ENCODE measurements at regions not wholly inside any gene's neighbourhood (a gene's known extent, or its start where the extent isn't known, plus 50 kb on each side); places are given as distances from the start of the nearest gene placed in this dataset.

GRCh38 chr2:18194161-18194560 is 315.7 kb downstream of the KCNS3 start:
- no peaks in the 10 kb centered on the region for H3K4me1 ChIP-seq (ENCODE audit: control insufficient read depth in 3 of 3, insufficient read depth in 3 of 3, low read length in 3 of 3)
- no peak overlapping the region for H3K9ac ChIP-seq (ENCODE audit: low read depth in 1 of 3, low read length in 3 of 3)
- no peaks in the 10 kb centered on the region for H3K27me3 ChIP-seq (ENCODE audit: control insufficient read depth in 3 of 3, insufficient read depth in 3 of 3, low read length in 3 of 3)
- H3K9me3 ChIP-seq (ENCODE audit: control insufficient read depth in 3 of 3, low read length in 3 of 3), result no peaks in the 10 kb centered on the region
- H3K4me3 ChIP-seq (ENCODE audit: low read length in 3 of 3), result no peak overlapping the region
- H3K27ac ChIP-seq (ENCODE audit: low read depth, low read length), result no peak overlapping the region
- no peaks in the 10 kb centered on the region for H3K36me3 ChIP-seq (ENCODE audit: control insufficient read depth in 3 of 3, insufficient read depth in 3 of 3, low read length in 3 of 3)

GRCh38 chr2:18186816-18187613 is 308.5 kb downstream of the KCNS3 start:
- Histone ChIP-seq H3K27me3 (ENCODE audit: control insufficient read depth in 3 of 3, insufficient read depth in 3 of 3, low read length in 3 of 3) (no peaks in the 10 kb centered on the region), H3K9ac (ENCODE audit: low read depth in 1 of 3, low read length in 3 of 3) (no peak overlapping the region), H3K4me1 (ENCODE audit: control insufficient read depth in 3 of 3, insufficient read depth in 3 of 3, low read length in 3 of 3) (no peaks in the 10 kb centered on the region), H3K27ac (ENCODE audit: low read depth, low read length) (no peak overlapping the region), H3K36me3 (ENCODE audit: control insufficient read depth in 3 of 3, insufficient read depth in 3 of 3, low read length in 3 of 3) (no peaks in the 10 kb centered on the region), H3K9me3 (ENCODE audit: control insufficient read depth in 3 of 3, low read length in 3 of 3) (no peaks in the 10 kb centered on the region), H3K4me3 (ENCODE audit: low read length in 3 of 3) (no peak overlapping the region)

- no peak overlapping the region for H3K9ac ChIP-seq (ENCODE audit: low read depth in 1 of 3, low read length in 3 of 3)
- H3K4me1 ChIP-seq (ENCODE audit: control insufficient read depth in 3 of 3, insufficient read depth in 3 of 3, low read length in 3 of 3), result no peaks in the 10 kb centered on the region
These were observed 304.4 kb downstream of the KCNS3 start for GRCh38 chr2:18182861-18183260.

GRCh38 chr2:18180912-18181311 is 302.4 kb downstream of the KCNS3 start:
- Histone ChIP-seq H3K9ac (ENCODE audit: low read depth in 1 of 3, low read length in 3 of 3) (no peak overlapping the region), H3K27me3 (ENCODE audit: control insufficient read depth in 3 of 3, insufficient read depth in 3 of 3, low read length in 3 of 3) (no peaks in the 10 kb centered on the region), H3K4me3 (ENCODE audit: low read length in 3 of 3) (no peak overlapping the region), H3K27ac (ENCODE audit: low read depth, low read length) (no peak overlapping the region), H3K36me3 (ENCODE audit: control insufficient read depth in 3 of 3, insufficient read depth in 3 of 3, low read length in 3 of 3) (no peaks in the 10 kb centered on the region), H3K4me1 (ENCODE audit: control insufficient read depth in 3 of 3, insufficient read depth in 3 of 3, low read length in 3 of 3) (no peaks in the 10 kb centered on the region), H3K9me3 (ENCODE audit: control insufficient read depth in 3 of 3, low read length in 3 of 3) (no peaks in the 10 kb centered on the region)

More at GRCh38 chr2:18182861-18183260, 304.4 kb downstream of the KCNS3 start:
- Histone ChIP-seq H3K4me3 (ENCODE audit: low read length in 3 of 3) (no peak overlapping the region), H3K9me3 (ENCODE audit: control insufficient read depth in 3 of 3, low read length in 3 of 3) (no peaks in the 10 kb centered on the region), H3K27ac (ENCODE audit: low read depth, low read length) (no peak overlapping the region), H3K36me3 (ENCODE audit: control insufficient read depth in 3 of 3, insufficient read depth in 3 of 3, low read length in 3 of 3) (no peaks in the 10 kb centered on the region), H3K27me3 (ENCODE audit: control insufficient read depth in 3 of 3, insufficient read depth in 3 of 3, low read length in 3 of 3) (no peaks in the 10 kb centered on the region)

- H3K9me3 ChIP-seq (ENCODE audit: control insufficient read depth in 3 of 3, low read length in 3 of 3), result no peaks in the 10 kb centered on the region
- no peaks in the 10 kb centered on the region for H3K27me3 ChIP-seq (ENCODE audit: control insufficient read depth in 3 of 3, insufficient read depth in 3 of 3, low read length in 3 of 3)
- H3K27ac ChIP-seq (ENCODE audit: low read depth, low read length), result no peak overlapping the region
- no peak overlapping the region for H3K4me3 ChIP-seq (ENCODE audit: low read length in 3 of 3)
- no peaks in the 10 kb centered on the region for H3K36me3 ChIP-seq (ENCODE audit: control insufficient read depth in 3 of 3, insufficient read depth in 3 of 3, low read length in 3 of 3)
- no peaks in the 10 kb centered on the region for H3K4me1 ChIP-seq (ENCODE audit: control insufficient read depth in 3 of 3, insufficient read depth in 3 of 3, low read length in 3 of 3)
- no peak overlapping the region for H3K9ac ChIP-seq (ENCODE audit: low read depth in 1 of 3, low read length in 3 of 3)
These were observed 301.7 kb downstream of the KCNS3 start for GRCh38 chr2:18180031-18180610.

GRCh38 chr2:18178736-18179349 is 300.4 kb downstream of the KCNS3 start:
- Histone ChIP-seq H3K4me1 (ENCODE audit: control insufficient read depth in 3 of 3, insufficient read depth in 3 of 3, low read length in 3 of 3) (no peaks in the 10 kb centered on the region), H3K9me3 (ENCODE audit: control insufficient read depth in 3 of 3, low read length in 3 of 3) (no peaks in the 10 kb centered on the region), H3K27ac (ENCODE audit: low read depth, low read length) (no peak overlapping the region), H3K27me3 (ENCODE audit: control insufficient read depth in 3 of 3, insufficient read depth in 3 of 3, low read length in 3 of 3) (no peaks in the 10 kb centered on the region), H3K9ac (ENCODE audit: low read depth in 1 of 3, low read length in 3 of 3) (no peak overlapping the region), H3K4me3 (ENCODE audit: low read length in 3 of 3) (no peak overlapping the region), H3K36me3 (ENCODE audit: control insufficient read depth in 3 of 3, insufficient read depth in 3 of 3, low read length in 3 of 3) (no peaks in the 10 kb centered on the region)

- H3K9ac ChIP-seq (ENCODE audit: low read depth in 1 of 3, low read length in 3 of 3), result no peak overlapping the region
- H3K9me3 ChIP-seq (ENCODE audit: control insufficient read depth in 3 of 3, low read length in 3 of 3), result no peaks in the 10 kb centered on the region
- no peaks in the 10 kb centered on the region for H3K36me3 ChIP-seq (ENCODE audit: control insufficient read depth in 3 of 3, insufficient read depth in 3 of 3, low read length in 3 of 3)
- no peaks in the 10 kb centered on the region for H3K4me1 ChIP-seq (ENCODE audit: control insufficient read depth in 3 of 3, insufficient read depth in 3 of 3, low read length in 3 of 3)
- H3K27me3 ChIP-seq (ENCODE audit: control insufficient read depth in 3 of 3, insufficient read depth in 3 of 3, low read length in 3 of 3), result no peaks in the 10 kb centered on the region
- H3K27ac ChIP-seq (ENCODE audit: low read depth, low read length), result no peak overlapping the region
- H3K4me3 ChIP-seq (ENCODE audit: low read length in 3 of 3), result no peak overlapping the region
These were observed 298.3 kb downstream of the KCNS3 start for GRCh38 chr2:18176679-18177215.

- Histone ChIP-seq H3K9me3 (ENCODE audit: control insufficient read depth in 3 of 3, low read length in 3 of 3) (no peaks in the 10 kb centered on the region), H3K4me1 (ENCODE audit: control insufficient read depth in 3 of 3, insufficient read depth in 3 of 3, low read length in 3 of 3) (peaks cover 0 to 6% (median 0%) of the 10 kb centered on the region in 3 donors), H3K27me3 (ENCODE audit: control insufficient read depth in 3 of 3, insufficient read depth in 3 of 3, low read length in 3 of 3) (no peaks in the 10 kb centered on the region), H3K27ac (ENCODE audit: low read depth, low read length) (no peak overlapping the region), H3K36me3 (ENCODE audit: control insufficient read depth in 3 of 3, insufficient read depth in 3 of 3, low read length in 3 of 3) (no peaks in the 10 kb centered on the region), H3K4me3 (ENCODE audit: low read length in 3 of 3) (no peak overlapping the region), H3K9ac (ENCODE audit: low read depth in 1 of 3, low read length in 3 of 3) (no peak overlapping the region)
These were observed 294.1 kb downstream of the KCNS3 start for GRCh38 chr2:18172607-18173006.

- Histone ChIP-seq H3K27ac (ENCODE audit: low read depth, low read length) (no peak overlapping the region), H3K4me3 (ENCODE audit: low read length in 3 of 3) (no peak overlapping the region), H3K36me3 (ENCODE audit: control insufficient read depth in 3 of 3, insufficient read depth in 3 of 3, low read length in 3 of 3) (no peaks in the 10 kb centered on the region), H3K9ac (ENCODE audit: low read depth in 1 of 3, low read length in 3 of 3) (no peak overlapping the region), H3K27me3 (ENCODE audit: control insufficient read depth in 3 of 3, insufficient read depth in 3 of 3, low read length in 3 of 3) (no peaks in the 10 kb centered on the region), H3K4me1 (ENCODE audit: control insufficient read depth in 3 of 3, insufficient read depth in 3 of 3, low read length in 3 of 3) (peaks cover 0 to 6% (median 0%) of the 10 kb centered on the region in 3 donors), H3K9me3 (ENCODE audit: control insufficient read depth in 3 of 3, low read length in 3 of 3) (no peaks in the 10 kb centered on the region)
These were observed 293.0 kb downstream of the KCNS3 start for GRCh38 chr2:18171191-18172139.

Measured in skeletal muscle tissue (tissue), 3 donors.